GM19023 (cell line): ENCODE measurements at regions not wholly inside any gene's neighbourhood (a gene's known extent, or its start where the extent isn't known, plus 50 kb on each side); places are given as distances from the start of the nearest gene placed in this dataset.
"Not testable (repeated sequence)": the region's sequence is repeated elsewhere in the genome, so short reads cannot be mapped to it uniquely, and the experiment has no call there.

ENCODE experiments used
- ATAC-seq: cut with Tn5 transposase; IDR thresholded peaks from one replicate; pipeline ENCODE4 v1.9.1; 2021; ENCODE audit warnings: mild to moderate bottlenecking, moderate library complexity; ENCODE audit not compliant: unreplicated experiment

- no peak for ATAC-seq
Measured at GRCh38 chr9:129561594-129562281, 59.2 kb downstream of the C9orf50 start.

- no peak for ATAC-seq
Measured at GRCh38 chr9:129560881-129561306, 60.0 kb downstream of the C9orf50 start.

GRCh38 chr9:129559506-129559881, 61.4 kb downstream of the C9orf50 start:
- no peak for ATAC-seq

- no peak for ATAC-seq
Measured at GRCh38 chr9:129558551-129559505, 62.1 kb downstream of the C9orf50 start.

GRCh38 chr9:129558063-129558550, 62.8 kb downstream of the C9orf50 start:
- ATAC-seq = no peak

- no peak for ATAC-seq
Measured at GRCh38 chr9:129557192-129558036, 63.5 kb downstream of the C9orf50 start.

- no peak for ATAC-seq
Measured at GRCh38 chr9:129556491-129557191, 64.3 kb downstream of the C9orf50 start.

- no peak for ATAC-seq
Measured at GRCh38 chr9:129555512-129556215, 65.2 kb downstream of the C9orf50 start.

- ATAC-seq = no peak
Measured at GRCh38 chr9:129554649-129555048, 66.3 kb downstream of the C9orf50 start.

- ATAC-seq = no peak
Measured at GRCh38 chr9:129553277-129553676, 67.6 kb downstream of the C9orf50 start.

GRCh38 chr9:129552064-129552463, 68.8 kb downstream of the C9orf50 start:
- ATAC-seq = no peak

- no peak for ATAC-seq
Measured at GRCh38 chr9:129551393-129551973, 69.4 kb downstream of the C9orf50 start.

GRCh38 chr9:129550977-129551376, 69.9 kb downstream of the C9orf50 start:
- not testable (repeated sequence) for ATAC-seq

- ATAC-seq = no peak
Measured at GRCh38 chr9:129550199-129550839, 70.6 kb downstream of the C9orf50 start.

- ATAC-seq = no peak
Measured at GRCh38 chr9:129549684-129550083, 71.2 kb downstream of the C9orf50 start.

- ATAC-seq = no peak
Measured at GRCh38 chr9:129549139-129549538, 71.8 kb downstream of the C9orf50 start.

- ATAC-seq = no peak
Measured at GRCh38 chr9:129548571-129549135, 72.2 kb downstream of the C9orf50 start.

- no peak for ATAC-seq
Measured at GRCh38 chr9:129547869-129548570, 72.9 kb downstream of the C9orf50 start.
